ENCODE measurements at regions not wholly inside any gene's neighbourhood (a gene's known extent, or its start where the extent isn't known, plus 50 kb on each side); places are given as distances from the start of the nearest gene placed in this dataset.

DNA sequence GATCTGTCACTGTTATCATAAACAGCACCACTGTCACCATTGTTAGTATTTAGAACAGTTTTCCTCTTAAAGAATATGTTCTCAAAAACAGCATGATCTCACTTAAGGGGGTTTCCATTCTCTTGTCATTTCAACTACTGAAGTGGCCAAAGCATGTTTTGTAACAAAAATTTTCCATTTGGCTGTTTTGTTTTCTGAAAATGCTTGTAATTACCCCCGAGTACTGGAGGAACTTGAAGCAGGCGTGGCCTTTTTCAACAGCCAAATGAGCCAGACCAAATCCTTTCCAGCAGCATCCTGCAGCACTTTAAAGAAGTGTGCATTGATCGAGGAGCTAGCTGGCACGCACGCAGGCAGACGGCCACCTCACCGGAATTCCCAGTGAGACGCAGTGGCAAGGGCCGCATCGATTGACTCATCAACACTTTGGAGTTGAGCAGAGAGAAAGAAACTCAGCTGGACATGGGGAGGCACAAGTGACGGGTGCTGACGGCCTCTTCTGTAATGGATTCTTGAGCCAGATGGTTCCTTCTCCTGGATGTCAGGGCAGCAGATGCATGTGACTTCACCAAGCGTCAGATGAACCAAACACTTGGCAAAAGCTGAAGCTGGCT, 234.3 kb upstream of the IGF1R start:
- TF ChIP-seq, protein P1, sequence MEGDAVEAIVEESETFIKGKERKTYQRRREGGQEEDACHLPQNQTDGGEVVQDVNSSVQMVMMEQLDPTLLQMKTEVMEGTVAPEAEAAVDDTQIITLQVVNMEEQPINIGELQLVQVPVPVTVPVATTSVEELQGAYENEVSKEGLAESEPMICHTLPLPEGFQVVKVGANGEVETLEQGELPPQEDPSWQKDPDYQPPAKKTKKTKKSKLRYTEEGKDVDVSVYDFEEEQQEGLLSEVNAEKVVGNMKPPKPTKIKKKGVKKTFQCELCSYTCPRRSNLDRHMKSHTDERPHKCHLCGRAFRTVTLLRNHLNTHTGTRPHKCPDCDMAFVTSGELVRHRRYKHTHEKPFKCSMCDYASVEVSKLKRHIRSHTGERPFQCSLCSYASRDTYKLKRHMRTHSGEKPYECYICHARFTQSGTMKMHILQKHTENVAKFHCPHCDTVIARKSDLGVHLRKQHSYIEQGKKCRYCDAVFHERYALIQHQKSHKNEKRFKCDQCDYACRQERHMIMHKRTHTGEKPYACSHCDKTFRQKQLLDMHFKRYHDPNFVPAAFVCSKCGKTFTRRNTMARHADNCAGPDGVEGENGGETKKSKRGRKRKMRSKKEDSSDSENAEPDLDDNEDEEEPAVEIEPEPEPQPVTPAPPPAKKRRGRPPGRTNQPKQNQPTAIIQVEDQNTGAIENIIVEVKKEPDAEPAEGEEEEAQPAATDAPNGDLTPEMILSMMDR (IDR thresholded peaks at IDR 0.05; ENCODE audit: low read length), result no peak
- TF ChIP-seq EZH2 (IDR thresholded peaks at IDR 0.05; ENCODE audit: borderline replicate concordance, low read length), result no peak
